Astrocyte (in vitro differentiated cells and primary cell): ENCODE measurements at regions not wholly inside any gene's neighbourhood (a gene's known extent, or its start where the extent isn't known, plus 50 kb on each side); places are given as distances from the start of the nearest gene placed in this dataset.

Source experiments
- CTCF ChIP-seq: IDR thresholded peaks from 2 replicates; pipeline ENCODE4 v1.5.1; 2011; ENCODE audit warnings: low read depth, mild to moderate bottlenecking, inconsistent platforms, low read length, moderate library complexity; ENCODE audit not compliant: insufficient read depth
- EZH2 ChIP-seq: IDR thresholded peaks from 2 replicates; pipeline ENCODE4 v1.6.1; 2012; ENCODE audit warnings: mild to moderate bottlenecking, low read length, inconsistent platforms; ENCODE audit not compliant: insufficient read depth

- no peak for TF ChIP-seq EZH2
- TF ChIP-seq CTCF = no peak
Observed at GRCh38 chr9:87212605-87213021, 265.3 kb upstream of the GAS1 start.
